ENCODE measurements at regions not wholly inside any gene's neighbourhood (a gene's known extent, or its start where the extent isn't known, plus 50 kb on each side); places are given as distances from the start of the nearest gene placed in this dataset.

DNA sequence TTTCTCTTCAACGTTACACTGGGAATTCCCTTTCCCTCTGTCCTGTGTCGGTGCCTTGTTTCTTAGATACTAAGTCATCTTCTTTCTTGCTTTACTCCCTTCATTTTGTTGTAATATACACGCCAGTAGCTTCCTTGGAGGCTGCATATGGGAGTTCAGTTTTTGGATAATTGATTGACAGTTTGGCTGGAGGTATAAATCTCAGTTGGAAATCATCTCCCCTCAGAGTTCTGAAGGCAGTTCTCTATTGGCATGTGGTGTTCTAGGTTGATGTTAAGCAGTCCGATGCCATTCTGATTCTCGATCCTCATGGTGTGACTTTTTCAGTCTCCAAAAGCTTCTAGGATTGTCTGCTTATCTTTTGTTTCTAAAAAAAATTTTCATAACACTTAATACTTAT is 152.5 kb upstream of the GLI2 start:
- ChIA-PET POLR2A (no interaction called here), CTCF (ENCODE audit: low intra/inter-chr PET ratio) (no interaction called here)
- no peaks in the 10 kb centered on the region for H3K79me2 ChIP-seq (ENCODE audit: control insufficient read depth, insufficient read depth, low read length)
- H3K27ac ChIP-seq (ENCODE audit: extremely low read depth, low read depth, low read length), result no peak overlapping the region
- H3K36me3 ChIP-seq (ENCODE audit: control insufficient read depth, insufficient read depth, low read length), result no peaks in the 10 kb centered on the region
- ATAC-seq, result no peak
- DNase-seq (ENCODE audit: extremely low read depth in 1 of 4, low spot score in 3 of 4), result no peak
- H3K4me2 ChIP-seq (ENCODE audit: insufficient read depth, low read length), result no peak overlapping the region
- no TSS peak for BruUV-seq (replicated peaks)
- peaks cover 0 to 9% of the 10 kb centered on the region in 2 experiments; a peak in 1 of 5 replicates for H3K4me1 ChIP-seq (replicated peaks in 1 of 2; ENCODE audit: control insufficient read depth in 2 of 2, insufficient read depth in 2 of 2, low read length in 2 of 2)
- FAIRE-seq, result no peak
- intact Hi-C loops (cut with micrococcal nuclease) (no loop called here), in situ Hi-C loops (cut with MboI) (no loop called here)
- WGBS (ENCODE audit: insufficient coverage, low coverage, missing lambda C conversion rate), result 1% methylated on average over 5 of the region's 5 CpGs
- no peak overlapping the region for H3K4me3 ChIP-seq
- H3K9me1 ChIP-seq (ENCODE audit: control insufficient read depth, insufficient read depth, low read length), result no peaks in the 10 kb centered on the region
- H3K27me3 ChIP-seq (ENCODE audit: control insufficient read depth in 2 of 2, insufficient read depth in 2 of 2, low read length in 2 of 2), result peaks cover 24 to 62% of the 10 kb centered on the region in 2 experiments; a peak in 4 of 5 replicates
- H3K9ac ChIP-seq (ENCODE audit: insufficient read depth in 1 of 2, low read depth in 2 of 2, low read length in 2 of 2), result no peak overlapping the region
- no peak overlapping the region for H2AFZ ChIP-seq (ENCODE audit: low read depth, low read length)
- TF ChIP-seq EGR1 (conservative IDR thresholded peaks at IDR 0.05), result no peak
- TF ChIP-seq ZBTB40 (IDR thresholded peaks at IDR 0.05), result no peak
- TF ChIP-seq ZBTB40 (CRISPR knock-in tag; IDR thresholded peaks at IDR 0.05), result no peak
- no peak for TF ChIP-seq KLF6 (CRISPR knock-in tag; IDR thresholded peaks at IDR 0.05; ENCODE audit: borderline replicate concordance)
- TF ChIP-seq SRF (CRISPR knock-in tag; IDR thresholded peaks at IDR 0.05), result no peak
- TF ChIP-seq POLR3A (IDR thresholded peaks at IDR 0.05; ENCODE audit: borderline replicate concordance, extremely low read depth, insufficient read depth, insufficient read length), result no peak
- no peak for TF ChIP-seq ZHX1 (conservative IDR thresholded peaks at IDR 0.05; ENCODE audit: low read length)
- no peak for TF ChIP-seq BRD9 (IDR thresholded peaks at IDR 0.05; ENCODE audit: low read depth, partially characterized antibody)
- TF ChIP-seq GABPB1 (CRISPR knock-in tag; IDR thresholded peaks at IDR 0.05), result no peak
- H3K9me3 ChIP-seq (replicated peaks; ENCODE audit: control insufficient read depth, insufficient read depth, low read depth, low read length), result no peaks in the 10 kb centered on the region
- 0 out of 2 replicates have a peak, but pooled peaks cover 8% of the 10 kb centered on the region for H4K20me1 ChIP-seq (replicated peaks; ENCODE audit: control insufficient read depth, insufficient read depth, low read length)
